Sigmoid colon (tissue), 3 donors: ENCODE measurements at regions not wholly inside any gene's neighbourhood (a gene's known extent, or its start where the extent isn't known, plus 50 kb on each side); places are given as distances from the start of the nearest gene placed in this dataset.

Experiments
- CTCF ChIP-seq, 4 experiments: fragments of 450-650 bp in 3 of 4; fragments of 200-600 bp in 1 of 4; IDR thresholded peaks; one replicate each; pipeline ENCODE4 v1.5.1; 2016 to 2019; ENCODE audit warnings: antibody characterized with exemption in 4 of 4, mild to moderate bottlenecking in 3 of 4, moderate library complexity in 2 of 4
- POLR2A ChIP-seq, 2 donors: fragments of 450-650 bp; IDR thresholded peaks; one replicate each; pipeline ENCODE4 v1.6.1; 2016; ENCODE audit warnings: antibody characterized with exemption in 2 of 2, mild to moderate bottlenecking in 2 of 2, moderate library complexity in 2 of 2

GRCh38 chr4:79027656-79028055 is 88.4 kb upstream of the PAQR3 start:
- TF ChIP-seq CTCF (IDR thresholded peaks at IDR 0.05) (no peak), POLR2A (IDR thresholded peaks at IDR 0.05) (no peak)
